A549 (cell line): ENCODE measurements at regions not wholly inside any gene's neighbourhood (a gene's known extent, or its start where the extent isn't known, plus 50 kb on each side); places are given as distances from the start of the nearest gene placed in this dataset.

ENCODE experiments used
- CBX2 ChIP-seq: fragments of 200-600 bp; sonication (generic); IDR thresholded peaks from 2 replicates; pipeline ENCODE4 v1.6.1; 2016; ENCODE audit warnings: low read depth, mild to moderate bottlenecking, borderline replicate concordance
- CHD2 ChIP-seq: fragments of 150-350 bp; IDR thresholded peaks from 2 replicates; pipeline ENCODE4 v1.6.1; 2014; ENCODE audit warnings: low read length; ENCODE audit not compliant: partially characterized antibody
- CTCF ChIP-seq: fragments of >200 bp; sonication (Bioruptor Twin); formaldehyde crosslinking; IDR thresholded peaks from 3 replicates; pipeline ENCODE4 v1.5.1; 2016
- KDM1A ChIP-seq: fragments of 200-600 bp; sonication (generic); IDR thresholded peaks from 2 replicates; pipeline ENCODE4 v1.6.1; 2016; ENCODE audit warnings: low read depth, mild to moderate bottlenecking
- MYC ChIP-seq: IDR thresholded peaks from 2 replicates; pipeline ENCODE4 v1.6.1; 2012; ENCODE audit warnings: mild to moderate bottlenecking, inconsistent platforms, low read length, improper control_type of control experiment, borderline replicate concordance
- NFE2L2 ChIP-seq: fragments of 150-350 bp; conservative IDR thresholded peaks from 2 replicates; pipeline ENCODE4 v1.6.1; 2014; ENCODE audit warnings: low read length
- POLR2A ChIP-seq: IDR thresholded peaks from 2 replicates; pipeline ENCODE4 v1.6.1; 2012; ENCODE audit warnings: mild to moderate bottlenecking, low read length
- RCOR1 ChIP-seq: fragments of 150-350 bp; IDR thresholded peaks from 2 replicates; pipeline ENCODE4 v1.6.1; 2014; ENCODE audit warnings: antibody characterized with exemption, low read length, low read depth
- REST ChIP-seq: fragments of 200-600 bp; sonication (generic); IDR thresholded peaks from 2 replicates; pipeline ENCODE4 v1.6.1; 2016; ENCODE audit warnings: antibody characterized with exemption, mild to moderate bottlenecking, moderate library complexity
- SREBF2 ChIP-seq: fragments of 450-650 bp; IDR thresholded peaks from 2 replicates; pipeline ENCODE4 v1.6.1; 2014; ENCODE audit warnings: mild to moderate bottlenecking, moderate library complexity
- TF ChIP-seq, protein P1 (sequence below): fragments of 450-650 bp; IDR thresholded peaks from 2 replicates; pipeline ENCODE4 v1.6.1; 2014; ENCODE audit warnings: antibody characterized with exemption

DNA sequence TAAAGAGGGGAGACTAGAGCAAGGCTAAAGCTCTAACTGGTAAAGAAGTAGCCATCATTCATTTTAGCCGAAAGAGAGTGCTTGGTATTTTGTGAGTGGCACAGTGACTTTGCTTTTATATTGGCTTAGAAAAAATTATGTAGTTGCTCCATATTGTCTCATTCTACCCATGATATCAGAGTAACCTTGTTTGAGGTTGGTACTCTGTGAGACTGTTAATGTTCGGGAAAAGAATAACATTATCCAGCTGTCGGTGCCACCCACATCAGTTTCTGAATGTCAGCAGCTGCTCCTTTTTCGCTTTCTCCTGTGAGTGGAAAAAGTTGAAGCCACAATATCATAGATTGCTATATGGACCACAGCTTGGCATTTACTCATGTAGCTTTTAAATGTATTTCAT lies 376.4 kb upstream of the KCNN2 start:
- no peak for TF ChIP-seq RCOR1
- TF ChIP-seq SREBF2 = no peak
- no peak for TF ChIP-seq KDM1A
- no peak for TF ChIP-seq NFE2L2
- no peak for TF ChIP-seq CTCF
- TF ChIP-seq CHD2 = no peak
- TF ChIP-seq POLR2A = no peak
- TF ChIP-seq, protein P1, sequence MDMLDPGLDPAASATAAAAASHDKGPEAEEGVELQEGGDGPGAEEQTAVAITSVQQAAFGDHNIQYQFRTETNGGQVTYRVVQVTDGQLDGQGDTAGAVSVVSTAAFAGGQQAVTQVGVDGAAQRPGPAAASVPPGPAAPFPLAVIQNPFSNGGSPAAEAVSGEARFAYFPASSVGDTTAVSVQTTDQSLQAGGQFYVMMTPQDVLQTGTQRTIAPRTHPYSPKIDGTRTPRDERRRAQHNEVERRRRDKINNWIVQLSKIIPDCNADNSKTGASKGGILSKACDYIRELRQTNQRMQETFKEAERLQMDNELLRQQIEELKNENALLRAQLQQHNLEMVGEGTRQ = no peak
- TF ChIP-seq MYC = no peak
- TF ChIP-seq REST = no peak
- no peak for TF ChIP-seq CBX2
